Kidney (tissue), 13 donors: ENCODE measurements at regions not wholly inside any gene's neighbourhood (a gene's known extent, or its start where the extent isn't known, plus 50 kb on each side); places are given as distances from the start of the nearest gene placed in this dataset.

Source experiments
- DNase-seq, 5 donors: peaks; one replicate each; pipeline ENCODE4 v3.0.0-alpha.2; 2013 to 2020
- FAIRE-seq: peaks from 2 replicates; lab custom pipeline; 2012; peaks lifted over from hg19 to GRCh38; lab: Jason Lieb, UNC
- H3K27ac ChIP-seq, 2 donors: one replicate each; pipeline ENCODE4 v1.7.0; 2013; ENCODE audit warnings: low read depth in 2 of 2, low read length in 2 of 2, inconsistent platforms in 1 of 2
- H3K27me3 ChIP-seq: one replicate; pipeline ENCODE4 v1.7.1; 2013; ENCODE audit warnings: low read length, inconsistent platforms; ENCODE audit not compliant: control insufficient read depth, insufficient read depth
- H3K36me3 ChIP-seq, 3 donors: one replicate each; pipeline versions ENCODE4 v1.7.0 to v1.7.1; 2013; ENCODE audit warnings: low read length in 3 of 3, control low read depth in 1 of 3, inconsistent platforms in 1 of 3; ENCODE audit not compliant: insufficient read depth in 3 of 3, control insufficient read depth in 2 of 3
- H3K4me1 ChIP-seq, 3 donors: one replicate each; pipeline versions ENCODE4 v1.7.0 to v1.7.1; 2013; ENCODE audit warnings: low read length in 3 of 3, inconsistent platforms in 1 of 3, low read depth in 1 of 3; ENCODE audit not compliant: control insufficient read depth in 2 of 3, insufficient read depth in 2 of 3
- H3K4me3 ChIP-seq, 3 donors: one replicate each; pipeline versions ENCODE4 v1.7.0 to v1.8.1; 2013; ENCODE audit warnings: low read length in 3 of 3, control low read depth in 1 of 3, inconsistent platforms in 1 of 3
- H3K9ac ChIP-seq, 3 donors: one replicate each; pipeline versions ENCODE4 v1.7.0 to v1.7.1; 2013; ENCODE audit warnings: low read length in 3 of 3, control low read depth in 1 of 3, inconsistent platforms in 1 of 3
- H3K9me3 ChIP-seq, 3 donors: one replicate each; pipeline versions ENCODE4 v1.7.0 to v1.7.1; 2013; ENCODE audit warnings: low read length in 3 of 3, control low read depth in 1 of 3, inconsistent platforms in 1 of 3; ENCODE audit not compliant: control insufficient read depth in 2 of 3, insufficient read depth in 1 of 3
- intact Hi-C: fragments of 100-400 bp; cut with DNase I; formaldehyde crosslinking; loops from one replicate; pipeline ENCODE4 v1.11.1; 2022
- TF ChIP-seq, protein P1 (sequence below): IDR thresholded peaks from 3 replicates; pipeline ENCODE4 v1.5.1; 2012; ENCODE audit warnings: mild to moderate bottlenecking, moderate library complexity, borderline replicate concordance; ENCODE audit not compliant: insufficient read depth; ENCODE audit errors: extremely low read depth
- donor health status: control.
- donor health status: control.
- donor health status: control.
- donor health status: control.
- donor health status: control.
- donor health status: DM: yes; HTN: yes; CAD: no.
- donor health status: Normal renal cell carcinoma (clear cell type).

DNA sequence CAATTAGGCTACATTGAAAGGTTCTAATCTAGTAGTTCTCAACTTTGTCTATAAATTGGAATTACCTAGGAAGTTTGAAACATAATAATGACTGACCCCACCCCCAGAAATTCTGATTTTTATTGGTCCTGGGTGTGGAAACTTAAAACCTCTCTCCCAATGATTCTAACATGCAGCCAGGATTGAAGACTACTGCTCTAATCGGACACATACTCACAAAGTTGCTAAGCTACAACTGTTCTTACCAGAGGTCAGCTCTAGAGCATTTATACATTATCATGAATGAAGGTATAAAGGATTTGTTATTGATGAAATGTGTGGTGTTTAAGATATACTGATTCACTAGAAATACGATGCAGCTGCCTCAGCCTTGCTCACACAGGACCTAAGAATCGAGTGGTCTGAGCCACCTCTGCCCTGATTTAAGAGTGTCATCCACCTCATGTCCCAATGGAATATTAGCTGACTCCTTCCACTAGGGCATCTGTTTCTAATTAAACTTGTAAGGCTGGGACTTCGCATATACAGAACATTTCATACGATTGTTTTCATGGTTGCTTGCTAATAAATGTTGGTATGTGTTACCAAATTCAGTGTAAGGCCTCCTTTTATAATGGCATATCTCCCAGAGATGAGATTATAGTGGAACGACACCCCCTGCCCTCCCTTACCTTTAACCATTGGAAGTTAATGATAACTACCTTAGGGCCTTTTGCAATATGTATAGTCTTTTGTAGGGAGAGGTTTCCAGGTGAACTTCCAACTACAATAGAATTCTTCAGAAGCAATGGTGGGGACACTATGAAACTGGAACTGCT is 410.8 kb upstream of the PDE3A start:
- intact Hi-C loops: no loop called here
- H3K4me3 ChIP-seq: no peak overlapping the region
- no peaks in the 10 kb centered on the region for H3K27me3 ChIP-seq
- TF ChIP-seq, protein P1, sequence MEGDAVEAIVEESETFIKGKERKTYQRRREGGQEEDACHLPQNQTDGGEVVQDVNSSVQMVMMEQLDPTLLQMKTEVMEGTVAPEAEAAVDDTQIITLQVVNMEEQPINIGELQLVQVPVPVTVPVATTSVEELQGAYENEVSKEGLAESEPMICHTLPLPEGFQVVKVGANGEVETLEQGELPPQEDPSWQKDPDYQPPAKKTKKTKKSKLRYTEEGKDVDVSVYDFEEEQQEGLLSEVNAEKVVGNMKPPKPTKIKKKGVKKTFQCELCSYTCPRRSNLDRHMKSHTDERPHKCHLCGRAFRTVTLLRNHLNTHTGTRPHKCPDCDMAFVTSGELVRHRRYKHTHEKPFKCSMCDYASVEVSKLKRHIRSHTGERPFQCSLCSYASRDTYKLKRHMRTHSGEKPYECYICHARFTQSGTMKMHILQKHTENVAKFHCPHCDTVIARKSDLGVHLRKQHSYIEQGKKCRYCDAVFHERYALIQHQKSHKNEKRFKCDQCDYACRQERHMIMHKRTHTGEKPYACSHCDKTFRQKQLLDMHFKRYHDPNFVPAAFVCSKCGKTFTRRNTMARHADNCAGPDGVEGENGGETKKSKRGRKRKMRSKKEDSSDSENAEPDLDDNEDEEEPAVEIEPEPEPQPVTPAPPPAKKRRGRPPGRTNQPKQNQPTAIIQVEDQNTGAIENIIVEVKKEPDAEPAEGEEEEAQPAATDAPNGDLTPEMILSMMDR: no peak
- H3K36me3 ChIP-seq: no peaks in the 10 kb centered on the region
- H3K4me1 ChIP-seq: no peaks in the 10 kb centered on the region
- no peaks in the 10 kb centered on the region for H3K9me3 ChIP-seq
- FAIRE-seq (no peak), DNase-seq (no peak)
- no peak overlapping the region for H3K27ac ChIP-seq
- no peak overlapping the region for H3K9ac ChIP-seq

DNA sequence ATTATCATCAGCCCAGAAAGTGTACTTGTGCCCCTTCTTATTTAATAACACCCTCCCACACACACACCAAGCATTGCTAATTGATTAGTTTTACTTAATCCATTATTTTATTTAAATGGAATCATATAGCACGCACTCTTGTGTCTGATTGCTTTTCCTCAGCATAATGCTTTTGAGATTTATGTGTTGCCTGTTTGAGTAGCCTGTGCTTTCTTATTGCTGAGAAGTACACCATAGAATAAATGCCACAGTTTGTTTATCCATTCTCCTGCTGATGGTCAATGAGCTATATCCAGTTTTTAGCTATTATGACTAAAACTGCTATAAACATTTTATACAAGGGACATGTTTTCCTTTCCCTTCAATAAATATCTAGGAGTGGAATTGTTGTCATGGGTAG is 409.9 kb upstream of the PDE3A start:
- H3K36me3 ChIP-seq: no peaks in the 10 kb centered on the region
- H3K9me3 ChIP-seq: no peaks in the 10 kb centered on the region
- no peak overlapping the region for H3K4me3 ChIP-seq
- H3K9ac ChIP-seq: no peak overlapping the region
- TF ChIP-seq, protein P1: no peak
- H3K4me1 ChIP-seq: no peaks in the 10 kb centered on the region
- FAIRE-seq: no peak
- H3K27ac ChIP-seq: no peak overlapping the region
- H3K27me3 ChIP-seq: no peaks in the 10 kb centered on the region
- no peak for DNase-seq
- intact Hi-C loops: no loop called here

DNA sequence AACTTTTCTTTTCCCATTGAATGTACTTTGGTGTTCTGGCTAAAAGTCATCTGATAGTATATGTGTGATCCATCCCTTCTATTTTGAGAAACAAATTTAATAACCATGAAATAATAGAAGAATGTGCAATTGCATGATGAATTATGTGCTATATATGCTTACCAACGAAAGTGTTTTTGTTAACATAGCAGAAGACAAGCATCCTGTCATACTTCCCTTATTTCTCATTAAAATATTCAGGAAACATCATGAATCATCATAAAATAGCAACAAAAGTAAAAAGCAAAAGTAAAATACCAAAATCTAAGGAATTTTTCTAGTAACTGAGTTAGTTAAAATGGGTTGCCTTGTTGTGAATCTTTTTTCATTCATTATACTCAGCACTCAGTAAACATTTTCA is 409.0 kb upstream of the PDE3A start:
- Histone ChIP-seq H3K4me1 (no peaks in the 10 kb centered on the region), H3K9ac (no peak overlapping the region), H3K4me3 (no peak overlapping the region), H3K27me3 (no peaks in the 10 kb centered on the region), H3K27ac (no peak overlapping the region), H3K9me3 (no peaks in the 10 kb centered on the region), H3K36me3 (no peaks in the 10 kb centered on the region)
- intact Hi-C loops: no loop called here
- FAIRE-seq: no peak
- TF ChIP-seq, protein P1: no peak
- no peak for DNase-seq

DNA sequence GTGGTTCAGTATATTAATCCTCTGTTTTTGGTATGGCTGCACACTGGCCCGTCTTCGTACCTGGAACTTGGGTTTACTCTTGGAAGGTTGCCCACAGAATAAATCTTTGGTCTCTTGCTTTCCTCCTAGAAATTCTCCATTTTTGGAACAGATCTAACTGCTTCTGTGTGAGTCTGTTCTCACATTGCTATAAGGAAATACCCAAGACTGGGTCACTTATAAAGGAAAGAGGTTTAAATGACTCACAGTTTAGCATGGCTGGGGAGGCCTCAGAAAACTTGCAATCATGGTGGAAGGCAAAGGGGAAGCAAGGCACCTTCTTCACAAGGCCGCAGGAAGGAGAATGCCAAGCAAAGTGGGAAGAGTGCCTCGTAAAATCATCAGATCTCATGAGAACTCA is 407.8 kb upstream of the PDE3A start:
- Histone ChIP-seq H3K9ac (no peak overlapping the region), H3K27ac (no peak overlapping the region), H3K36me3 (no peaks in the 10 kb centered on the region), H3K9me3 (no peaks in the 10 kb centered on the region), H3K27me3 (no peaks in the 10 kb centered on the region), H3K4me1 (no peaks in the 10 kb centered on the region), H3K4me3 (no peak overlapping the region)
- FAIRE-seq: no peak
- TF ChIP-seq, protein P1: no peak
- DNase-seq: no peak
- intact Hi-C loops: no loop called here
